HUES64 (cell line): ENCODE measurements at regions not wholly inside any gene's neighbourhood (a gene's known extent, or its start where the extent isn't known, plus 50 kb on each side); places are given as distances from the start of the nearest gene placed in this dataset.

ENCODE experiments used
- H3K27ac ChIP-seq: 2 replicates; pipeline ENCODE4 v1.7.0; 2013; ENCODE audit warnings: low read depth, low read length, inconsistent platforms
- H3K27me3 ChIP-seq: 2 replicates; pipeline ENCODE4 v1.6.1; 2013; ENCODE audit warnings: mild to moderate bottlenecking, low read length; ENCODE audit not compliant: insufficient read depth
- H3K36me3 ChIP-seq: 2 replicates; pipeline ENCODE4 v1.6.1; 2013; ENCODE audit warnings: mild to moderate bottlenecking, low read length; ENCODE audit not compliant: insufficient read depth
- H3K4me1 ChIP-seq: 2 replicates; pipeline ENCODE4 v1.6.1; 2013; ENCODE audit warnings: mild to moderate bottlenecking, low read length, moderate library complexity; ENCODE audit not compliant: insufficient read depth
- H3K4me3 ChIP-seq: 2 replicates; pipeline ENCODE4 v1.5.1; 2013; ENCODE audit warnings: mild to moderate bottlenecking, low read length, moderate library complexity
- H3K9ac ChIP-seq: 2 replicates; pipeline ENCODE4 v1.6.1; 2013; ENCODE audit warnings: mild to moderate bottlenecking, low read depth, low read length
- H3K9me3 ChIP-seq: 2 replicates; pipeline ENCODE4 v1.6.1; 2013; ENCODE audit warnings: low read depth, low read length; ENCODE audit not compliant: insufficient read depth
- WGBS: fragments of 150-250, 120-280 bp; methylation state at CpG from one replicate; pipeline ENCODE4 v1.1.7; 2013; ENCODE audit warnings: missing lambda C conversion rate; 5-methylcytosine and 5-hydroxymethylcytosine counted together

DNA sequence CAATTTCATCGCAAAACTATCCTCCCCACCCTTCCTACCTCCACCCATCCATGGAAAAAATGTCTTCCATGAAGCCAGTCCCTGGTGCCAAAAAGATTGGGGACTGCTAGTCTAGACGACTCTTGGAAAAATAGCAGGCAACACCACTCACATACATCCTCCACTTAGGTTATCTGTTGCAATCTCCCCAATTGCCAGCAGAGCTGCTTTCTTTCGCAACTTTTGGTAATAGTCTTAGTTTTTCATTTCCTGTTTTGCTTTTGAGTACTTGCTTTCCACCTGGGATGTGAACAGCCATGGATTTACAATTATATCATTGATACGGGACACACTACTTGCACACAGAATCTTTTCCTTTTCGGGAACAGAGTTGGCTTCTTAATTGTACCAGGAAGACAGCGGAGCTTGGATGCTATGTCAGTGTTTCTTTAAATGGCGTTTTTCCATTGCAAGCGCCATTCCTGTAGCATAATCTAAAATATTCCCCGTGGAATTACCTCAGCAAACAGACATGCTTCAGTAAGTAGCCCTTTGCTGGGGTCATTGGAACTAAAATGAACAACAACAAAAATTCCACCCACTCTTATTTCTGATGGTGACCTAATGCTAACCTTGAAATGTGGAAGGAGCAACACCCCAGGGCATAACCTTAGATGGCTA, 183.3 kb upstream of the ADGRL2 start:
- 84% methylated on average over 9 of the region's 9 CpGs for WGBS
- Histone ChIP-seq H3K4me3 (no peak overlapping the region), H3K9ac (no peak overlapping the region), H3K4me1 (peaks cover 9% of the 10 kb centered on the region; the same call in 1 of the 2 replicates), H3K9me3 (no peaks in the 10 kb centered on the region), H3K27me3 (no peaks in the 10 kb centered on the region), H3K36me3 (no peaks in the 10 kb centered on the region), H3K27ac (no peak overlapping the region)

DNA sequence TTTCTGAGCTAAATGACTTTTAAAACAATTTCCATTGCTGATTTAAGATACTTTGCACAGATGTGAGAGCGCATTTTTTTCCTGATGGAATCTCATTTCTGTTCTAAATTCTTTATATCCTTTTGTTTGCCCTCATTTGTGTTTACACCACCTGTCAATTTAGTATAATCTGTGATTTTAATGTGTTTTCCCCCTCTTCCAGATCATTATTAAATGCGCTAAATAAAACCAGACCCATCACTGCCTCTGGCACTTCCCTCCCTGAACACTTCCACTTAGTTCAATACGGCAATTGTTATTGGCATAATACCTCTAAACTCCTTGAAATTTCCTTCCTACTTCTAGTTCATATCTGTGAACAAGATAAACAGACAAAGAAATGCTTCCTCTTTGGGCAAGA, 186.9 kb upstream of the ADGRL2 start:
- Histone ChIP-seq H3K4me1 (no peaks in the 10 kb centered on the region), H3K36me3 (no peaks in the 10 kb centered on the region), H3K27ac (no peak overlapping the region), H3K9ac (no peak overlapping the region), H3K4me3 (no peak overlapping the region), H3K27me3 (no peaks in the 10 kb centered on the region), H3K9me3 (no peaks in the 10 kb centered on the region)
- 92% methylated on average over 3 of the region's 3 CpGs for WGBS

- 88% methylated on average over 3 of the region's 3 CpGs for WGBS
- H3K4me1 ChIP-seq: 0 out of 2 replicates have a peak, but pooled peaks cover 6% of the 10 kb centered on the region
Observed at GRCh38 chr1:81607924-81608323, 192.8 kb upstream of the ADGRL2 start.

DNA sequence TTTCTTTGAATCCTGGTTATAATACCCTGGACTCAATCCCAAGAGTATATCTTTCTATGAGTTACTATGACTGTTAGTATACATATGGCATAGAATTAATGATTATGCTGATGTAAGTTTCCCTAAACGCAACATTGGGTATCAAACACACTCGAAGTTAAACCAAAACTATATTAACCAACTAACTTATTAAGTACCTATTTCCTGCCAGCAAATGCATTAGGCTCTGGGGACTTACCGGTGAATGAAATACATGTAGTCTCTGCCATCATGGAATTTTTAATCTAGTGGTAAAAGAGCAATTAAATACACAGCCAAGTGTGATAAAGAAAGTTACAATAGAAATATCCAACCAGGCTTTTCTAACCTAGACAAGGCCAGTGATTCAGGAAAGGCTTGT, 193.6 kb upstream of the ADGRL2 start:
- no peaks in the 10 kb centered on the region for H3K9me3 ChIP-seq
- H3K36me3 ChIP-seq: no peaks in the 10 kb centered on the region
- no peak overlapping the region for H3K4me3 ChIP-seq
- H3K4me1 ChIP-seq: 0 out of 2 replicates have a peak, but pooled peaks cover 6% of the 10 kb centered on the region
- H3K9ac ChIP-seq: no peak overlapping the region
- H3K27ac ChIP-seq: no peak overlapping the region
- WGBS: 84% methylated on average over 3 of the region's 3 CpGs
- no peaks in the 10 kb centered on the region for H3K27me3 ChIP-seq

More at GRCh38 chr1:81607924-81608323, 192.8 kb upstream of the ADGRL2 start:
- Histone ChIP-seq H3K4me3 (no peak overlapping the region), H3K36me3 (no peaks in the 10 kb centered on the region), H3K27ac (no peak overlapping the region), H3K27me3 (no peaks in the 10 kb centered on the region), H3K9ac (no peak overlapping the region), H3K9me3 (no peaks in the 10 kb centered on the region)

DNA sequence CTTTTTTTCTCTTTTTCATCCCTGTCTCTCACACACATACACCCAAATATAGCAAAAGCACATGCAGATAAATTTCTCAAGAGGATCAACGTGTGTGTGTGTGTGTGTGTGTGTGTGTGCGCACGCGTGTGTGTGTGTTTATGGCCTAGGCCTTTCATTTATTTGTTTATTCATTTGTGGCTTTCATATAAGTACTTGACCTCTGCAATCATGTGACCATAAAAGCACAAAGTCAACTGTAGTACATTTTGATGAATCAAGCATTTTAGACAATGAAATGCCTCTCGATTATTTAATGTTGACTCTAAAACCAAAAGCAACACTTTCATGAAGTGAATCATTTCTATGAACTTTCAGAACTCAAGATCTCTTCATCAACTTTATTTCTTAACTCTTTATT, 194.1 kb upstream of the ADGRL2 start:
- 0 out of 2 replicates have a peak, but pooled peaks cover 6% of the 10 kb centered on the region for H3K4me1 ChIP-seq
- H3K27me3 ChIP-seq: no peaks in the 10 kb centered on the region
- no peak overlapping the region for H3K27ac ChIP-seq
- H3K4me3 ChIP-seq: no peak overlapping the region
- no peaks in the 10 kb centered on the region for H3K36me3 ChIP-seq
- H3K9me3 ChIP-seq: no peaks in the 10 kb centered on the region
- WGBS: 70% methylated on average over 3 of the region's 5 CpGs
- H3K9ac ChIP-seq: no peak overlapping the region

DNA sequence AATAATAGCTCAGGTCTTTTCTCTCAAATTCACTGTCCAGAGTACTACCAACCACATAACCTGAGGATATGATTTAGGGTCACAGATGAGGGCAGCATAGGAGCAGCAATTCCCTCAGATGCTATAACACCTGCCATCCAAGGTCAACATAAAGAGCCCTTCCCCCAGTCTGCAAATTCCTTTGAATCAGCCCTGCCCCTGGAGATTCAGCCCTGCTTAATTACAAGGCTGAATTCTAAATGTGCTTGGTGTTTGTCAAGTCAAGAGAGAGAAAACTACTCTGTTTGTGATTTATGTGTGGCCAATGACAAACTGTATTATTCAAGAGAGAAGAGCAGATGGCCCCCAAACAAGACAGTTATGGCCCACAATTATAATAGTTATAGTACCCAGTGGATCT, 195.7 kb upstream of the ADGRL2 start:
- Histone ChIP-seq H3K9me3 (no peaks in the 10 kb centered on the region), H3K27ac (no peak overlapping the region), H3K36me3 (no peaks in the 10 kb centered on the region), H3K9ac (no peak overlapping the region), H3K4me3 (no peak overlapping the region), H3K4me1 (0 out of 2 replicates have a peak, but pooled peaks cover 6% of the 10 kb centered on the region), H3K27me3 (no peaks in the 10 kb centered on the region)

DNA sequence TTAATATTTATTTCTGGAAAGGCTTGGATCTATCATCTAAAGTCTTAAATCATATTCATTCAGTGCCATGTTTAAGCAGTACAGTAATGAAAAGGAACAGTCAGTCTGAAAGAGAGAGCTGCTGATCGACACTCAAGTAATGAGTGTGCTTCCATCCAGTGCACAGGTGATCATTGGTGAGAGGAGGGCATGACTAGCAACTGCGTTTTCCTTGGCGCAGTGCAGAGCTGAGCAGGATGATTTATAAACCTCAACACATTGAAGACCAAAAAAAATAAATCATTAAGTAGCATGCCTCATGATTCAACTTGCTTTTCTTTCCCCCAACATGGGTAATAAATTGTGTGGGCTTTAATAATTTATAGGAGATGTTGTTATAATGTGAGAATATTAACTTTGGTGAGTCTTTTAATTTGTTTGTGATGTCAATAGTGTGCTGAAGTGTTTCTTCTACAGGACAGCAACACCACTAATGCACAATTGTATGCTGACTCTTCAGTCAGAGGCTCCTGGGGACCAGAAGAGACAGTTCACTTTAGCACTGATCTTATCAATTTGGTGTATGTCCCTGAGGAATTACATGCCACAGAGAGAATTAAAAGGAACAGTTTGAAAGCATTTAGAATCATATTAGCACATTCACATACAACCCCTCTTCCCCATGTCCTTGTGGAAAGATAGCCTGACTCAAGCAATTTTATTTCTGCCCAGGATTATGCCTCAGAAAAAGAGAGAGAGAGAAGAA, 199.7 kb upstream of the ADGRL2 start:
- H3K27ac ChIP-seq: no peak overlapping the region
- H3K9ac ChIP-seq: no peak overlapping the region
- H3K36me3 ChIP-seq: no peaks in the 10 kb centered on the region
- H3K4me3 ChIP-seq: no peak overlapping the region
- 94% methylated on average over 3 of the region's 3 CpGs for WGBS
- H3K9me3 ChIP-seq: no peaks in the 10 kb centered on the region
- peaks cover 21% of the 10 kb centered on the region for H3K4me1 ChIP-seq
- no peaks in the 10 kb centered on the region for H3K27me3 ChIP-seq

GRCh38 chr1:81600363-81600762, 200.4 kb upstream of the ADGRL2 start:
- no peaks in the 10 kb centered on the region for H3K9me3 ChIP-seq
- no peak overlapping the region for H3K4me3 ChIP-seq
- no peak overlapping the region for H3K27ac ChIP-seq
- 89% methylated on average over 1 of the region's 1 CpG for WGBS
- H3K9ac ChIP-seq: no peak overlapping the region
- H3K36me3 ChIP-seq: no peaks in the 10 kb centered on the region
- no peaks in the 10 kb centered on the region for H3K27me3 ChIP-seq
- H3K4me1 ChIP-seq: peaks cover 21% of the 10 kb centered on the region

GRCh38 chr1:81598623-81599022, 202.1 kb upstream of the ADGRL2 start:
- no peaks in the 10 kb centered on the region for H3K9me3 ChIP-seq
- H3K4me1 ChIP-seq: peaks cover 15% of the 10 kb centered on the region
- 96% methylated on average over 4 of the region's 4 CpGs for WGBS
- no peak overlapping the region for H3K27ac ChIP-seq
- H3K4me3 ChIP-seq: no peak overlapping the region
- no peaks in the 10 kb centered on the region for H3K27me3 ChIP-seq
- no peaks in the 10 kb centered on the region for H3K36me3 ChIP-seq
- H3K9ac ChIP-seq: no peak overlapping the region

- WGBS: 97% methylated on average over 2 of the region's 3 CpGs
- H3K4me1 ChIP-seq: peaks cover 15% of the 10 kb centered on the region
- H3K36me3 ChIP-seq: no peaks in the 10 kb centered on the region
- no peak overlapping the region for H3K4me3 ChIP-seq
- H3K27ac ChIP-seq: no peak overlapping the region
- H3K9ac ChIP-seq: no peak overlapping the region
- H3K9me3 ChIP-seq: no peaks in the 10 kb centered on the region
- H3K27me3 ChIP-seq: no peaks in the 10 kb centered on the region
Observed at GRCh38 chr1:81597720-81598426, 202.9 kb upstream of the ADGRL2 start.

DNA sequence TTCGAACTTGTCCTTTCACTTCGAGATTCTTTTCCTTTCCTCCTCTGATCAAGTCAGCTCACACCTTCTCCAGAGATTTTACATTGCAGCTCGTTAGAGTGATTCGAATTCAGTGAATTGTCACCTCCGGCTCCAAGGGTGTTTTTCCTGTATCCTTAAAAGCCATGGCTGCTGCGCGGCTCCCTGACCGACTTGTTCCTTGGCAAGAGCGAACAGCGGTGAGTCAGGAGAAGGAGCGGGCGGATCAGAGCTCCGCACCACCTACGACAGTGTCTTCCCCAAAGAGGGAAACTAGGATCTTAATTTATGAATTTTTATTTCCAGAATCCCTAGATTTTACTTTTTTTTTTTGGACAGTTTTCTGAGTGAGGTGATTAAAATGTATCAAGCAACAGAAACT, 204.4 kb upstream of the ADGRL2 start:
- Histone ChIP-seq H3K9me3 (no peaks in the 10 kb centered on the region), H3K9ac (no peak overlapping the region), H3K27me3 (no peaks in the 10 kb centered on the region), H3K36me3 (no peaks in the 10 kb centered on the region), H3K4me3 (no peak overlapping the region), H3K4me1 (peaks cover 15% of the 10 kb centered on the region), H3K27ac (no peak overlapping the region)
- WGBS: 87% methylated on average over 14 of the region's 14 CpGs
